Trophoblast cell (in vitro differentiated cells and primary cell): ENCODE measurements at regions not wholly inside any gene's neighbourhood (a gene's known extent, or its start where the extent isn't known, plus 50 kb on each side); places are given as distances from the start of the nearest gene placed in this dataset.

Source experiments
- DNase-seq, 2 donors: peaks; one replicate each; pipeline ENCODE4 v3.0.0-alpha.2; 2016
- H2AFZ ChIP-seq: 2 replicates; pipeline ENCODE4 v1.6.1; 2013; ENCODE audit warnings: low read length, moderate library complexity, mild to moderate bottlenecking; ENCODE audit not compliant: insufficient read depth, poor library complexity
- H2AK5ac ChIP-seq: 2 replicates; pipeline ENCODE4 v1.6.1; 2013; ENCODE audit warnings: mild to moderate bottlenecking, low read length
- H2BK120ac ChIP-seq: 2 replicates; pipeline ENCODE4 v1.6.1; 2013; ENCODE audit warnings: low read length, mild to moderate bottlenecking, moderate library complexity; ENCODE audit not compliant: insufficient read depth, poor library complexity
- H2BK12ac ChIP-seq: 2 replicates; pipeline ENCODE4 v1.6.1; 2013; ENCODE audit warnings: mild to moderate bottlenecking, low read length, moderate library complexity
- H2BK5ac ChIP-seq: 2 replicates; pipeline ENCODE4 v1.6.1; 2013; ENCODE audit warnings: low read length, low read depth, moderate library complexity, mild to moderate bottlenecking; ENCODE audit not compliant: poor library complexity
- H3K14ac ChIP-seq: 2 replicates; pipeline ENCODE4 v1.6.1; 2013; ENCODE audit warnings: mild to moderate bottlenecking, low read length
- H3K18ac ChIP-seq: 2 replicates; pipeline ENCODE4 v1.6.1; 2013; ENCODE audit warnings: mild to moderate bottlenecking, low read length
- H3K23ac ChIP-seq: 2 replicates; pipeline ENCODE4 v1.6.1; 2013; ENCODE audit warnings: low read length
- H3K27ac ChIP-seq: 2 replicates; pipeline ENCODE4 v1.5.1; 2013; ENCODE audit warnings: low read depth, mild to moderate bottlenecking, inconsistent platforms, low read length, moderate library complexity
- H3K27me3 ChIP-seq: 2 replicates; pipeline ENCODE4 v1.6.1; 2013; ENCODE audit warnings: inconsistent platforms, mild to moderate bottlenecking, low read length, moderate library complexity; ENCODE audit not compliant: insufficient read depth
- H3K36me3 ChIP-seq, 2 experiments: 1 replicate in 1 of 2; 2 replicates in 1 of 2; pipeline ENCODE4 v1.6.1; 2013; ENCODE audit warnings: low read length in 2 of 2, mild to moderate bottlenecking in 2 of 2, moderate library complexity in 1 of 2; ENCODE audit not compliant: insufficient read depth in 2 of 2, control insufficient read depth in 1 of 2
- H3K4ac ChIP-seq: 2 replicates; pipeline ENCODE4 v1.6.1; 2013; ENCODE audit warnings: low read depth, mild to moderate bottlenecking, low read length, moderate library complexity
- H3K4me1 ChIP-seq, 2 experiments: 1 replicate in 1 of 2; 2 replicates in 1 of 2; pipeline ENCODE4 v1.6.1; 2013; ENCODE audit warnings: low read length in 2 of 2, mild to moderate bottlenecking in 2 of 2, moderate library complexity in 1 of 2; ENCODE audit not compliant: insufficient read depth in 2 of 2, control insufficient read depth in 1 of 2
- H3K4me2 ChIP-seq: 2 replicates; pipeline ENCODE4 v1.6.1; 2013; ENCODE audit warnings: inconsistent platforms, mild to moderate bottlenecking, low read length, moderate library complexity
- H3K4me3 ChIP-seq: 2 replicates; pipeline ENCODE4 v1.5.1; 2013; ENCODE audit warnings: mild to moderate bottlenecking, low read depth, low read length, inconsistent platforms
- H3K79me1 ChIP-seq: one replicate; pipeline ENCODE4 v1.6.1; 2013; ENCODE audit warnings: low read length
- H3K79me2 ChIP-seq: 2 replicates; pipeline ENCODE4 v1.6.1; 2013; ENCODE audit warnings: low read length, mild to moderate bottlenecking; ENCODE audit not compliant: control insufficient read depth, insufficient read depth, poor library complexity
- H3K9ac ChIP-seq: 2 replicates; pipeline ENCODE4 v1.6.1; 2013; ENCODE audit warnings: mild to moderate bottlenecking, low read length
- H3K9me3 ChIP-seq: 2 replicates; pipeline ENCODE4 v1.6.1; 2013; ENCODE audit warnings: low read depth, mild to moderate bottlenecking, control low read depth, inconsistent platforms, low read length; ENCODE audit not compliant: insufficient read depth
- H4K12ac ChIP-seq: 2 replicates; pipeline ENCODE4 v1.6.1; 2013; ENCODE audit warnings: low read depth, mild to moderate bottlenecking, low read length, moderate library complexity
- H4K8ac ChIP-seq: 2 replicates; pipeline ENCODE4 v1.6.1; 2013; ENCODE audit warnings: low read depth, mild to moderate bottlenecking, low read length, moderate library complexity
- H4K91ac ChIP-seq: one replicate; pipeline ENCODE4 v1.6.1; 2013; ENCODE audit warnings: low read depth, mild to moderate bottlenecking, low read length, moderate library complexity
- WGBS: extraction: QIAGEN DNeasy Blood & Tissue Kit; methylation state at CpG from one replicate; pipeline ENCODE4 v1.1.7; 2013; ENCODE audit warnings: missing lambda C conversion rate; ENCODE audit not compliant: insufficient read length, insufficient coverage; ENCODE audit errors: extremely low coverage; 5-methylcytosine and 5-hydroxymethylcytosine counted together

DNA sequence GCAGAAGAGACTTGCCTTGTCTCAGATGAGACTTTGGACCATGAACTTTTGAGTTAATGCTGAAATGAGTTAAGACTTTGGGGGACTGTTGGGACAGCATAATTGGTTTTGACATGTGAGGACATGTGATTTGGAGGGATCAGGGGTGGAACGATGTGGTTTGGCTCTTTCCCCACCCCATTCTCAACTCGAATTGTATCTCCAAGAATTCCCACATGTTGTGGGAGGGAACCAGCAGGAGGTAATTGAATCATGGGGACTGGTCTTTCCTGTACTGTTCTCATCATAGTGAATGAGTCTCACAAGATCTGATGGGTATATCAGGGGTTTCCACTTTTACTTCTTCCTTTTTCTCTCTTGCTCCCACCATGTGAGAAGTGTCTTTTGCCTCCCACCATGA, 229.7 kb upstream of the KCND2 start:
- no CpG with 5 or more reads among the region's 2 CpGs for WGBS
- Histone ChIP-seq H3K18ac (no peak overlapping the region), H3K9ac (no peak overlapping the region), H3K27ac (no peak overlapping the region), H3K27me3 (no peaks in the 10 kb centered on the region), H3K36me3 (no peaks in the 10 kb centered on the region), H4K91ac (no peak overlapping the region), H2AK5ac (no peak overlapping the region), H2BK5ac (no peak overlapping the region), H3K4me2 (no peak overlapping the region), H4K8ac (no peak overlapping the region), H3K23ac (no peak overlapping the region), H2BK12ac (no peak overlapping the region), H3K79me2 (no peaks in the 10 kb centered on the region), H2BK120ac (no peak overlapping the region), H3K4me1 (no peaks in the 10 kb centered on the region), H3K9me3 (peaks cover 3% of the 10 kb centered on the region), H3K79me1 (no peaks in the 10 kb centered on the region), H2AFZ (no peak overlapping the region), H3K4me3 (no peak overlapping the region), H4K12ac (no peak overlapping the region), H3K4ac (no peak overlapping the region), H3K14ac (no peak overlapping the region)
- no peak for DNase-seq

DNA sequence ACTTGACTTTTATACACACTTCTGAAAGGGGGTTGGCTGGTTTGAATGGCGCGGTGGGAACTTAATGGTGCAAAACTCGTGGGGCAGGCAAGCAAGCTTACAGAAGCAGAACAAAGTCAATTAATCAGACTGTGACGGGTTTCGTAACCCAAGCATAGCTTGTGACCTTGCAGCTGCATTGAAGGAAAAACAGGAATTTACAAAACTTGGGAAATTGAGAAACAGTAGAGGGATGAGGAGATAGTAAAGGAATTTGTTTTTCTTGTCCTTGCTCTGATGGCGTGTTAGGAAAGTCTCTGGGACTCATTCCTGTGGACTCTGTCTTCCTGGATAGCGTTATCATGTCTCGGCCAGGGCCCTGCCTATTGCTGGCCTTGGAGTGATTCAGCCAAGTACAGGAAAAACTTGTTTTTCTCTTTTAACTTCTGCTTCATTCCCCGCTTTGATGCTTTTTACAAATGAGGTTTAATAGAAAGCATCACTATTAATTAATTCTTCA, 220.0 kb upstream of the KCND2 start:
- no CpG with 5 or more reads among the region's 9 CpGs for WGBS

GRCh38 chr7:120053390-120053961, 219.5 kb upstream of the KCND2 start:
- WGBS, result no CpG with 5 or more reads among the region's 5 CpGs
- Histone ChIP-seq H2BK12ac (no peak overlapping the region), H3K4me1 (peaks cover 11 to 21% of the 10 kb centered on the region in 2 experiments)

More for the DNA sequence above, 220.0 kb upstream of the KCND2 start:
- Histone ChIP-seq H3K14ac (no peak overlapping the region), H4K12ac (no peak overlapping the region), H2BK5ac (no peak overlapping the region), H3K4ac (no peak overlapping the region), H3K9ac (no peak overlapping the region), H2BK120ac (no peak overlapping the region), H4K8ac (no peak overlapping the region), H2AFZ (no peak overlapping the region), H3K4me1 (peaks cover 11 to 21% of the 10 kb centered on the region in 2 experiments), H3K4me2 (peak overlapping the region; percentile 22), H3K79me2 (no peaks in the 10 kb centered on the region), H3K27ac (peak overlapping the region; percentile 85), H4K91ac (no peak overlapping the region), H3K27me3 (no peaks in the 10 kb centered on the region), H3K79me1 (peaks cover 17% of the 10 kb centered on the region), H2BK12ac (no peak overlapping the region), H3K18ac (no peak overlapping the region), H3K9me3 (no peaks in the 10 kb centered on the region), H3K4me3 (no peak overlapping the region), H3K23ac (no peak overlapping the region), H2AK5ac (no peak overlapping the region), H3K36me3 (no peaks in the 10 kb centered on the region)
- DNase-seq, result peak; percentile 77 to 92

GRCh38 chr7:120054376-120055100, 218.4 kb upstream of the KCND2 start:
- no peaks in the 10 kb centered on the region for H3K36me3 ChIP-seq
- H2BK12ac ChIP-seq, result peak overlapping the region; percentile 89
- no CpG with 5 or more reads among the region's 12 CpGs for WGBS
- H3K27ac ChIP-seq, result peak overlapping the region; percentile 85
- H4K12ac ChIP-seq, result no peak overlapping the region
- peaks cover 11 to 21% of the 10 kb centered on the region in 2 experiments for H3K4me1 ChIP-seq
- no peak overlapping the region for H3K4me3 ChIP-seq
- no peak overlapping the region for H3K23ac ChIP-seq
- H2AK5ac ChIP-seq, result no peak overlapping the region
- H2AFZ ChIP-seq, result no peak overlapping the region
- peak overlapping the region; percentile 85 for H2BK120ac ChIP-seq
- peak; percentile 15 to 36 for DNase-seq
- no peaks in the 10 kb centered on the region for H3K79me2 ChIP-seq
- H3K79me1 ChIP-seq, result peaks cover 17% of the 10 kb centered on the region
- peak overlapping the region; percentile 14 for H3K18ac ChIP-seq
- H2BK5ac ChIP-seq, result peak overlapping the region; percentile 42
- no peak overlapping the region for H3K4me2 ChIP-seq
- H3K9me3 ChIP-seq, result no peaks in the 10 kb centered on the region
- H4K8ac ChIP-seq, result peak overlapping the region; percentile 66
- peak overlapping the region; percentile 86 for H3K14ac ChIP-seq
- no peak overlapping the region for H3K9ac ChIP-seq
- no peak overlapping the region for H3K4ac ChIP-seq
- H3K27me3 ChIP-seq, result no peaks in the 10 kb centered on the region
- peak overlapping the region; percentile 72 for H4K91ac ChIP-seq

More at GRCh38 chr7:120053390-120053961, 219.5 kb upstream of the KCND2 start:
- Histone ChIP-seq H2AK5ac (no peak overlapping the region), H3K27ac (peak overlapping the region; percentile 85), H4K8ac (no peak overlapping the region), H3K9ac (no peak overlapping the region), H3K14ac (peak overlapping the region; percentile 26), H2BK120ac (peak overlapping the region; percentile 64), H3K9me3 (no peaks in the 10 kb centered on the region), H2AFZ (no peak overlapping the region), H2BK5ac (peak overlapping the region; percentile 38), H3K18ac (no peak overlapping the region), H3K4me2 (peak overlapping the region; percentile 11), H3K79me1 (peaks cover 17% of the 10 kb centered on the region), H4K12ac (no peak overlapping the region), H3K4me3 (no peak overlapping the region), H3K79me2 (no peaks in the 10 kb centered on the region), H3K4ac (no peak overlapping the region), H3K27me3 (no peaks in the 10 kb centered on the region), H3K23ac (no peak overlapping the region), H3K36me3 (no peaks in the 10 kb centered on the region), H4K91ac (peak overlapping the region; percentile 13)
- DNase-seq, result no peak
